ENCODE measurements at regions not wholly inside any gene's neighbourhood (a gene's known extent, or its start where the extent isn't known, plus 50 kb on each side); places are given as distances from the start of the nearest gene placed in this dataset.

DNA sequence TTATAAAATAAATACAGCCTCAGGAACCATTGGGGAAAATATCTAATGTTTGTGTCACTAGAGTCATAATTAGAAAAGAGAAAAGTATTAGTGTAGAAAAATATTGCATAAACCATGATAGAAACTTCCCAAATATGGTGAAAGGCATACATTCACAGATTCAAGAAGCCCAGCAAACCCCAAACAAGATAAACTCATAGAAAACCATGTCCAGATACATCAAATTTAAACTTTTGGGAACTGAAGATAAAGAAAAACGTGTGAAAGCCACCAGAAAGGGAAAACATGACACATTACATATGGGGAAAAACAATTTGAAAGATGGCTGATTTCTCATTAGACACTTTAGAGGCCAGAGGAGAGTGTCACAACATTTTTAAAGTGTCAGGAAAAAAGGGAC, 236.5 kb upstream of the FN1 start:
- TF ChIP-seq, protein P1, sequence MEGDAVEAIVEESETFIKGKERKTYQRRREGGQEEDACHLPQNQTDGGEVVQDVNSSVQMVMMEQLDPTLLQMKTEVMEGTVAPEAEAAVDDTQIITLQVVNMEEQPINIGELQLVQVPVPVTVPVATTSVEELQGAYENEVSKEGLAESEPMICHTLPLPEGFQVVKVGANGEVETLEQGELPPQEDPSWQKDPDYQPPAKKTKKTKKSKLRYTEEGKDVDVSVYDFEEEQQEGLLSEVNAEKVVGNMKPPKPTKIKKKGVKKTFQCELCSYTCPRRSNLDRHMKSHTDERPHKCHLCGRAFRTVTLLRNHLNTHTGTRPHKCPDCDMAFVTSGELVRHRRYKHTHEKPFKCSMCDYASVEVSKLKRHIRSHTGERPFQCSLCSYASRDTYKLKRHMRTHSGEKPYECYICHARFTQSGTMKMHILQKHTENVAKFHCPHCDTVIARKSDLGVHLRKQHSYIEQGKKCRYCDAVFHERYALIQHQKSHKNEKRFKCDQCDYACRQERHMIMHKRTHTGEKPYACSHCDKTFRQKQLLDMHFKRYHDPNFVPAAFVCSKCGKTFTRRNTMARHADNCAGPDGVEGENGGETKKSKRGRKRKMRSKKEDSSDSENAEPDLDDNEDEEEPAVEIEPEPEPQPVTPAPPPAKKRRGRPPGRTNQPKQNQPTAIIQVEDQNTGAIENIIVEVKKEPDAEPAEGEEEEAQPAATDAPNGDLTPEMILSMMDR (IDR thresholded peaks at IDR 0.05; ENCODE audit: insufficient read depth, low read length): no peak
- TF ChIP-seq, protein P2, sequence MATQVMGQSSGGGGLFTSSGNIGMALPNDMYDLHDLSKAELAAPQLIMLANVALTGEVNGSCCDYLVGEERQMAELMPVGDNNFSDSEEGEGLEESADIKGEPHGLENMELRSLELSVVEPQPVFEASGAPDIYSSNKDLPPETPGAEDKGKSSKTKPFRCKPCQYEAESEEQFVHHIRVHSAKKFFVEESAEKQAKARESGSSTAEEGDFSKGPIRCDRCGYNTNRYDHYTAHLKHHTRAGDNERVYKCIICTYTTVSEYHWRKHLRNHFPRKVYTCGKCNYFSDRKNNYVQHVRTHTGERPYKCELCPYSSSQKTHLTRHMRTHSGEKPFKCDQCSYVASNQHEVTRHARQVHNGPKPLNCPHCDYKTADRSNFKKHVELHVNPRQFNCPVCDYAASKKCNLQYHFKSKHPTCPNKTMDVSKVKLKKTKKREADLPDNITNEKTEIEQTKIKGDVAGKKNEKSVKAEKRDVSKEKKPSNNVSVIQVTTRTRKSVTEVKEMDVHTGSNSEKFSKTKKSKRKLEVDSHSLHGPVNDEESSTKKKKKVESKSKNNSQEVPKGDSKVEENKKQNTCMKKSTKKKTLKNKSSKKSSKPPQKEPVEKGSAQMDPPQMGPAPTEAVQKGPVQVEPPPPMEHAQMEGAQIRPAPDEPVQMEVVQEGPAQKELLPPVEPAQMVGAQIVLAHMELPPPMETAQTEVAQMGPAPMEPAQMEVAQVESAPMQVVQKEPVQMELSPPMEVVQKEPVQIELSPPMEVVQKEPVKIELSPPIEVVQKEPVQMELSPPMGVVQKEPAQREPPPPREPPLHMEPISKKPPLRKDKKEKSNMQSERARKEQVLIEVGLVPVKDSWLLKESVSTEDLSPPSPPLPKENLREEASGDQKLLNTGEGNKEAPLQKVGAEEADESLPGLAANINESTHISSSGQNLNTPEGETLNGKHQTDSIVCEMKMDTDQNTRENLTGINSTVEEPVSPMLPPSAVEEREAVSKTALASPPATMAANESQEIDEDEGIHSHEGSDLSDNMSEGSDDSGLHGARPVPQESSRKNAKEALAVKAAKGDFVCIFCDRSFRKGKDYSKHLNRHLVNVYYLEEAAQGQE (IDR thresholded peaks at IDR 0.05; ENCODE audit: insufficient replicate concordance, low read depth): no peak
- TF ChIP-seq POLR2AphosphoS5 (IDR thresholded peaks at IDR 0.05; ENCODE audit: low read depth) (no peak), GABPA (IDR thresholded peaks at IDR 0.05; ENCODE audit: low read depth) (no peak), SPI1 (IDR thresholded peaks at IDR 0.05; ENCODE audit: borderline replicate concordance, low read depth) (no peak)

Measured in HL-60 (cell line).